SU-DHL-6 (cell line): ENCODE measurements at regions not wholly inside any gene's neighbourhood (a gene's known extent, or its start where the extent isn't known, plus 50 kb on each side); places are given as distances from the start of the nearest gene placed in this dataset.

Experiments used
- CTCF ChIP-seq: fragments of 200-600 bp; sonication (generic); IDR thresholded peaks from one replicate; pipeline ENCODE4 v1.5.1; 2017; ENCODE audit warnings: antibody characterized with exemption, mild to moderate bottlenecking, low read length, moderate library complexity; ENCODE audit not compliant: insufficient read depth, poor library complexity, severe bottlenecking
- EZH2phosphoT487 ChIP-seq: fragments of 200-600 bp; sonication (generic), shearing (Covaris generic); conservative IDR thresholded peaks from 2 replicates; pipeline ENCODE4 v1.6.1; 2018; ENCODE audit warnings: mild to moderate bottlenecking, antibody characterized with exemption, low read length, moderate library complexity, mixed read lengths

- TF ChIP-seq CTCF (no peak), EZH2phosphoT487 (no peak)
Observed at GRCh38 chr9:87064311-87064710, 117.0 kb upstream of the GAS1 start.
